ENCODE measurements at regions not wholly inside any gene's neighbourhood (a gene's known extent, or its start where the extent isn't known, plus 50 kb on each side); places are given as distances from the start of the nearest gene placed in this dataset.

- no peaks in the 10 kb centered on the region for H3K79me2 ChIP-seq (ENCODE audit: control insufficient read depth, insufficient read depth, low read length)
- no peaks in the 10 kb centered on the region for H3K9me3 ChIP-seq (replicated peaks; ENCODE audit: control insufficient read depth, insufficient read depth, low read depth, low read length)
- H3K27ac ChIP-seq (ENCODE audit: extremely low read depth, low read depth, low read length) = no peak overlapping the region
- no peak overlapping the region for H3K9ac ChIP-seq (ENCODE audit: insufficient read depth in 1 of 2, low read depth in 2 of 2, low read length in 2 of 2)
- ATAC-seq (no peak), FAIRE-seq (no peak), DNase-seq (ENCODE audit: extremely low read depth in 1 of 4, low spot score in 3 of 4) (no peak)
- H3K4me3 ChIP-seq = no peak overlapping the region
- WGBS (ENCODE audit: insufficient coverage, low coverage, missing lambda C conversion rate) = 0% methylated on average over 4 of the region's 4 CpGs
- no peaks in the 10 kb centered on the region for H4K20me1 ChIP-seq (replicated peaks; ENCODE audit: control insufficient read depth, insufficient read depth, low read length)
- H3K9me1 ChIP-seq (ENCODE audit: control insufficient read depth, insufficient read depth, low read length) = no peaks in the 10 kb centered on the region
- no peaks in the 10 kb centered on the region for H3K4me1 ChIP-seq (replicated peaks in 1 of 2; ENCODE audit: control insufficient read depth in 2 of 2, insufficient read depth in 2 of 2, low read length in 2 of 2)
- H3K36me3 ChIP-seq (ENCODE audit: control insufficient read depth, insufficient read depth, low read length) = no peaks in the 10 kb centered on the region
- H3K4me2 ChIP-seq (ENCODE audit: insufficient read depth, low read length) = no peak overlapping the region
- CTCF ChIA-PET (ENCODE audit: low intra/inter-chr PET ratio) = no interaction called here
- BruUV-seq (replicated peaks) = no TSS peak
- peaks cover 0 to 31% of the 10 kb centered on the region in 2 experiments; a peak in 2 of 5 replicates for H3K27me3 ChIP-seq (ENCODE audit: control insufficient read depth in 2 of 2, insufficient read depth in 2 of 2, low read length in 2 of 2)
- intact Hi-C loops (cut with micrococcal nuclease) (no loop called here), in situ Hi-C loops (cut with MboI) (no loop called here)
- POLR2A ChIA-PET = interaction anchor here (0.7 kb wide), 1 partner anchor 594 kb away, joined by 3 read pairs; no protein-coding TSS in a partner anchor
- no peak overlapping the region for H2AFZ ChIP-seq (ENCODE audit: low read depth, low read length)
- no peak for TF ChIP-seq NKRF (IDR thresholded peaks at IDR 0.05; ENCODE audit: borderline replicate concordance)
- no peak for TF ChIP-seq ZNF407 (IDR thresholded peaks at IDR 0.05; ENCODE audit: low read depth)
- TF ChIP-seq LEF1 (IDR thresholded peaks at IDR 0.05) = no peak
- no peak for TF ChIP-seq CHD2 (IDR thresholded peaks at IDR 0.05; ENCODE audit: low read depth, low read length)
- no peak for TF ChIP-seq CEBPB (tag; IDR thresholded peaks at IDR 0.05)
- no peak for TF ChIP-seq ETS1 (conservative IDR thresholded peaks at IDR 0.05; ENCODE audit: control insufficient read depth, low read depth, low read length)
- TF ChIP-seq HMGXB4 (CRISPR knock-in tag; IDR thresholded peaks at IDR 0.05) = no peak
Observed at GRCh38 chr2:8422450-8422800, 259.4 kb upstream of the ID2 start.

Data from K562 (cell line).